ENCODE measurements at regions not wholly inside any gene's neighbourhood (a gene's known extent, or its start where the extent isn't known, plus 50 kb on each side); places are given as distances from the start of the nearest gene placed in this dataset.

DNA sequence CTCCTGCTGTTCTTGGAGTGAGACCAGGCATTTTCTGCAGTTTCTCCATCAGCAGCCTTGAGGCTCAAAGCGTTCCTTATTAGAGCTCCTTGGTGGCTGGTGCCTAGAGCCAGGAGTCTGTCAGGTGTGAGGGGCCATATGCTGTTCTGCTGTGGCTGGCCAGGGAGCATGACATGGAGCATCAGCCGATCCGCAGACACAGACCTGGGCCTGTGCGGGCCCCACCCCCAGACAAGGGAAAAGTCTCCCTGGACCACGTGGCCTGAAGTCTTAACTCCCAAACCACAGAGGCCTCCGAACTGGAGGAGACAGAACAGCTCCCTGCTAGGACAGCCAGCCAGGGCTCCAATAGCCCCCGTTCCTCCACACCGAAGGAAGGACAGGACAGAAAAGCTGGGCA is 162.7 kb upstream of the CIBAR2 start:
- Histone ChIP-seq H3T11ph (ENCODE audit: low read length) (no peak overlapping the region), H3K56ac (ENCODE audit: insufficient read length, low read depth, low read length) (no peak overlapping the region), H3K79me1 (ENCODE audit: insufficient read depth, low read depth, low read length, poor library complexity, severe bottlenecking) (no peaks in the 10 kb centered on the region), H4K8ac (replicated peaks; ENCODE audit: insufficient read length, low read depth, low read length) (no peak overlapping the region), H2BK120ac (ENCODE audit: low read depth, low read length, poor library complexity, severe bottlenecking) (no peak overlapping the region), H4K20me1 (ENCODE audit: control insufficient read depth, insufficient read depth, insufficient read length) (no peaks in the 10 kb centered on the region), H3K27me3 (ENCODE audit: insufficient read depth, low read length) (no peaks in the 10 kb centered on the region), H3K23me2 (ENCODE audit: insufficient read length, low read depth, low read length, poor library complexity, severe bottlenecking) (no peaks in the 10 kb centered on the region), H2AK5ac (ENCODE audit: insufficient read length, low read length) (no peak overlapping the region), H4K5ac (ENCODE audit: insufficient read length, low read depth, low read length) (no peak overlapping the region), H3K18ac (ENCODE audit: insufficient read length, low read depth, low read length) (no peak overlapping the region), H3K14ac (ENCODE audit: insufficient read depth, low read length) (no peak overlapping the region), H3K23ac (ENCODE audit: insufficient read length, low read depth, low read length) (no peak overlapping the region), H3K4ac (ENCODE audit: low read depth, low read length) (no peak overlapping the region), H3K9me3 (ENCODE audit: control insufficient read depth, low read depth, low read length) (no peaks in the 10 kb centered on the region), H2BK15ac (ENCODE audit: low read depth, low read length) (no peak overlapping the region), H2BK20ac (ENCODE audit: low read depth, low read length, poor library complexity, severe bottlenecking) (no peak overlapping the region), H4K91ac (ENCODE audit: insufficient read length, low read depth, low read length) (no peak overlapping the region), H3K4me1 (ENCODE audit: insufficient read depth, low read length) (no peaks in the 10 kb centered on the region; the same call in 1 of the 2 replicates), H2BK12ac (ENCODE audit: insufficient read length, low read depth, low read length) (no peak overlapping the region), H3K9ac (ENCODE audit: extremely low read depth, insufficient read length, low read length) (no peak overlapping the region), H3K27ac (ENCODE audit: insufficient read length, low read depth, low read length) (no peak overlapping the region), H2BK5ac (ENCODE audit: insufficient read length, low read length) (no peak overlapping the region), H3K79me2 (ENCODE audit: insufficient read depth, low read length) (no peaks in the 10 kb centered on the region), H3K4me2 (ENCODE audit: insufficient read depth, insufficient read length, low read length) (no peak overlapping the region), H2AFZ (ENCODE audit: low read length) (no peak overlapping the region)
- no CpG with 5 or more reads among the region's 8 CpGs for WGBS (ENCODE audit: extremely low coverage, insufficient read length, low lambda C conversion rate)
- Mint-ChIP-seq H3K36me3 (ENCODE audit: insufficient read depth in 1 of 3, low read depth in 3 of 3) (peaks cover 0 to 4% (median 0%) of the 10 kb centered on the region in 3 experiments; a peak in 1 of 7 replicates), H3K4me3 (no peak overlapping the region), H3K4me1 (peaks cover 11 to 38% of the 10 kb centered on the region in 2 experiments), H3K27me3 (ENCODE audit: low read depth) (no peaks in the 10 kb centered on the region), H3K9me3 (no peaks in the 10 kb centered on the region), H3K27ac (no peak overlapping the region)
- DNase-seq, result no peak
- TF ChIP-seq, protein P1, sequence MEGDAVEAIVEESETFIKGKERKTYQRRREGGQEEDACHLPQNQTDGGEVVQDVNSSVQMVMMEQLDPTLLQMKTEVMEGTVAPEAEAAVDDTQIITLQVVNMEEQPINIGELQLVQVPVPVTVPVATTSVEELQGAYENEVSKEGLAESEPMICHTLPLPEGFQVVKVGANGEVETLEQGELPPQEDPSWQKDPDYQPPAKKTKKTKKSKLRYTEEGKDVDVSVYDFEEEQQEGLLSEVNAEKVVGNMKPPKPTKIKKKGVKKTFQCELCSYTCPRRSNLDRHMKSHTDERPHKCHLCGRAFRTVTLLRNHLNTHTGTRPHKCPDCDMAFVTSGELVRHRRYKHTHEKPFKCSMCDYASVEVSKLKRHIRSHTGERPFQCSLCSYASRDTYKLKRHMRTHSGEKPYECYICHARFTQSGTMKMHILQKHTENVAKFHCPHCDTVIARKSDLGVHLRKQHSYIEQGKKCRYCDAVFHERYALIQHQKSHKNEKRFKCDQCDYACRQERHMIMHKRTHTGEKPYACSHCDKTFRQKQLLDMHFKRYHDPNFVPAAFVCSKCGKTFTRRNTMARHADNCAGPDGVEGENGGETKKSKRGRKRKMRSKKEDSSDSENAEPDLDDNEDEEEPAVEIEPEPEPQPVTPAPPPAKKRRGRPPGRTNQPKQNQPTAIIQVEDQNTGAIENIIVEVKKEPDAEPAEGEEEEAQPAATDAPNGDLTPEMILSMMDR (conservative IDR thresholded peaks at IDR 0.05), result no peak

All from H9 (cell line).